Natural killer cell (primary cell): ENCODE measurements at regions not wholly inside any gene's neighbourhood (a gene's known extent, or its start where the extent isn't known, plus 50 kb on each side); places are given as distances from the start of the nearest gene placed in this dataset.

Experiments
- ATAC-seq, 3 donors: fragments of 150-1000 bp in 2 of 3; fragments of 200-7000 bp in 1 of 3; cut with Tn5 transposase; 1 replicate in 1 of 3; 2 replicates in 2 of 3; pipeline ENCODE4 v1.10.0; 2021; ENCODE audit warnings: mild to moderate bottlenecking in 2 of 3, moderate library complexity in 2 of 3
- DNase-seq, 2 donors: peaks; one replicate each; pipeline versions ENCODE4 v3.0.0 to v3.0.0-alpha.2; 2013 to 2021; ENCODE audit warnings: mixed read lengths in 1 of 2
- H3K27ac ChIP-seq: one replicate; pipeline ENCODE4 v1.5.1; 2013; ENCODE audit warnings: mild to moderate bottlenecking, low read length
- H3K27me3 ChIP-seq: one replicate; pipeline ENCODE4 v1.6.1; 2013; ENCODE audit warnings: low read length; ENCODE audit not compliant: control insufficient read depth, insufficient read depth
- H3K36me3 ChIP-seq: one replicate; pipeline ENCODE4 v1.6.1; 2013; ENCODE audit warnings: low read length; ENCODE audit not compliant: control insufficient read depth, insufficient read depth
- H3K4me1 ChIP-seq: one replicate; pipeline ENCODE4 v1.6.1; 2013; ENCODE audit warnings: low read length; ENCODE audit not compliant: control insufficient read depth, insufficient read depth
- H3K4me3 ChIP-seq: one replicate; pipeline ENCODE4 v1.5.1; 2013; ENCODE audit warnings: low read length
- H3K9me3 ChIP-seq: one replicate; pipeline ENCODE4 v1.6.1; 2013; ENCODE audit warnings: low read length; ENCODE audit not compliant: control insufficient read depth, insufficient read depth
- H3K27ac Mint-ChIP-seq, 2 donors: one replicate each; pipeline ENCODE4 v1.8.0; 2022; ENCODE audit warnings: mild to moderate bottlenecking in 2 of 2, mixed read lengths in 2 of 2, moderate library complexity in 1 of 2
- H3K27me3 Mint-ChIP-seq, 2 donors: one replicate each; pipeline ENCODE4 v1.8.0; 2022; ENCODE audit warnings: low read depth in 2 of 2, mixed read lengths in 2 of 2
- H3K36me3 Mint-ChIP-seq: one replicate; pipeline ENCODE4 v1.8.0; 2022; ENCODE audit warnings: mixed read lengths
- H3K4me1 Mint-ChIP-seq, 2 donors: one replicate each; pipeline ENCODE4 v1.8.0; 2022; ENCODE audit warnings: mixed read lengths in 2 of 2
- H3K4me3 Mint-ChIP-seq: one replicate; pipeline ENCODE4 v1.8.0; 2022; ENCODE audit warnings: mild to moderate bottlenecking, moderate library complexity, mixed read lengths
- H3K9me3 Mint-ChIP-seq, 2 donors: one replicate each; pipeline ENCODE4 v1.8.0; 2022; ENCODE audit warnings: mixed read lengths in 2 of 2
- WGBS: methylation state at CpG from one replicate; pipeline ENCODE4 v1.1.7; 2013; ENCODE audit warnings: missing lambda C conversion rate; ENCODE audit not compliant: insufficient coverage; 5-methylcytosine and 5-hydroxymethylcytosine counted together
- intact Hi-C: fragments of 100-400 bp; cut with micrococcal nuclease; formaldehyde crosslinking; loops from one replicate; pipeline ENCODE4 v1.14.2; 2022
- TF ChIP-seq, protein P1 (sequence below): fragments of 200-600 bp; IDR thresholded peaks from one replicate; pipeline ENCODE4 v1.8.0; 2022; ENCODE audit warnings: antibody characterized with exemption

DNA sequence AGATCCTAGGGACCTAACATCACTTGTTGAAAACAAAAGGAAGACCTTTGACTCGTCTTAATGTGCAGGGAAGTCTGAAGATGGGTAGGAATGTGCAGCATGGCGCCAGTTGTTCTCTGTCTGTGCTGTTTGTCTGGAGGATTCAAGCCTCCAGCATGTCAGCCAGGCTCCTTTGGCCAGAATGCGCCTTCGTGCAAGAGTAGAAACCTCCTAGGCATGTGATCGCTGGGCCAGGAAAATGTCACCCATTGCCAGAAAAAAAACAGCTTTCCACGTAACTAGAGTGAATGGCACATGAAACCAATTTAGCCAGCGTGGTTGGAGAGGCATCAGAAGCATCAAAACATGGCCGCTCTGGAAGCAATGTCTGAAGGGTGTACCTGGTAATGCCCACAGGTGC is 132.7 kb downstream of the EDN1 start:
- no peak overlapping the region for H3K27ac Mint-ChIP-seq
- H3K27me3 Mint-ChIP-seq = no peaks in the 10 kb centered on the region
- no peak for ATAC-seq

GRCh38 chr6:12423832-12424231 is 133.7 kb downstream of the EDN1 start:
- TF ChIP-seq, protein P1, sequence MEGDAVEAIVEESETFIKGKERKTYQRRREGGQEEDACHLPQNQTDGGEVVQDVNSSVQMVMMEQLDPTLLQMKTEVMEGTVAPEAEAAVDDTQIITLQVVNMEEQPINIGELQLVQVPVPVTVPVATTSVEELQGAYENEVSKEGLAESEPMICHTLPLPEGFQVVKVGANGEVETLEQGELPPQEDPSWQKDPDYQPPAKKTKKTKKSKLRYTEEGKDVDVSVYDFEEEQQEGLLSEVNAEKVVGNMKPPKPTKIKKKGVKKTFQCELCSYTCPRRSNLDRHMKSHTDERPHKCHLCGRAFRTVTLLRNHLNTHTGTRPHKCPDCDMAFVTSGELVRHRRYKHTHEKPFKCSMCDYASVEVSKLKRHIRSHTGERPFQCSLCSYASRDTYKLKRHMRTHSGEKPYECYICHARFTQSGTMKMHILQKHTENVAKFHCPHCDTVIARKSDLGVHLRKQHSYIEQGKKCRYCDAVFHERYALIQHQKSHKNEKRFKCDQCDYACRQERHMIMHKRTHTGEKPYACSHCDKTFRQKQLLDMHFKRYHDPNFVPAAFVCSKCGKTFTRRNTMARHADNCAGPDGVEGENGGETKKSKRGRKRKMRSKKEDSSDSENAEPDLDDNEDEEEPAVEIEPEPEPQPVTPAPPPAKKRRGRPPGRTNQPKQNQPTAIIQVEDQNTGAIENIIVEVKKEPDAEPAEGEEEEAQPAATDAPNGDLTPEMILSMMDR = no peak
- H3K4me3 ChIP-seq = no peak overlapping the region
- H3K27me3 ChIP-seq = no peaks in the 10 kb centered on the region
- 100% methylated on average over 1 of the region's 1 CpG for WGBS
- Mint-ChIP-seq H3K4me1 (no peaks in the 10 kb centered on the region), H3K27ac (no peak overlapping the region), H3K9me3 (peaks cover 0 to 3% of the 10 kb centered on the region in 2 donors), H3K4me3 (no peak overlapping the region), H3K27me3 (peaks cover 0 to under 1% of the 10 kb centered on the region in 2 donors), H3K36me3 (no peaks in the 10 kb centered on the region)
- intact Hi-C loops = no loop called here
- no peak overlapping the region for H3K27ac ChIP-seq
- DNase-seq (no peak), ATAC-seq (no peak)
- peaks cover 2% of the 10 kb centered on the region for H3K9me3 ChIP-seq
- no peaks in the 10 kb centered on the region for H3K4me1 ChIP-seq
- no peaks in the 10 kb centered on the region for H3K36me3 ChIP-seq

More for the DNA sequence above, 132.7 kb downstream of the EDN1 start:
- no peak overlapping the region for H3K4me3 Mint-ChIP-seq
- H3K9me3 ChIP-seq = peaks cover 2% of the 10 kb centered on the region
- H3K27ac ChIP-seq = no peak overlapping the region
- peaks cover 0 to 3% of the 10 kb centered on the region in 2 donors for H3K9me3 Mint-ChIP-seq
- H3K36me3 Mint-ChIP-seq = no peaks in the 10 kb centered on the region
- H3K27me3 ChIP-seq = no peaks in the 10 kb centered on the region
- 89% methylated on average over 8 of the region's 8 CpGs for WGBS
- no peaks in the 10 kb centered on the region for H3K4me1 Mint-ChIP-seq
- H3K36me3 ChIP-seq = no peaks in the 10 kb centered on the region
- H3K4me3 ChIP-seq = no peak overlapping the region
- TF ChIP-seq, protein P1 = no peak
- no peak for DNase-seq
- no peaks in the 10 kb centered on the region for H3K4me1 ChIP-seq
- intact Hi-C loops = no loop called here

GRCh38 chr6:12426121-12426520 is 136.0 kb downstream of the EDN1 start:
- Histone ChIP-seq H3K36me3 (no peaks in the 10 kb centered on the region), H3K4me1 (no peaks in the 10 kb centered on the region), H3K27me3 (no peaks in the 10 kb centered on the region), H3K4me3 (no peak overlapping the region), H3K9me3 (peaks cover 2% of the 10 kb centered on the region), H3K27ac (no peak overlapping the region)
- H3K27ac Mint-ChIP-seq = no peak overlapping the region
- ATAC-seq (no peak), DNase-seq (no peak)
- intact Hi-C loops = no loop called here
- H3K4me1 Mint-ChIP-seq = no peaks in the 10 kb centered on the region
- 90% methylated on average over 4 of the region's 4 CpGs for WGBS
- no peaks in the 10 kb centered on the region for H3K36me3 Mint-ChIP-seq
- peaks cover 0 to 2% of the 10 kb centered on the region in 2 donors for H3K27me3 Mint-ChIP-seq
- TF ChIP-seq, protein P1 = no peak
- H3K9me3 Mint-ChIP-seq = peaks cover 0 to 2% of the 10 kb centered on the region in 2 donors
- no peak overlapping the region for H3K4me3 Mint-ChIP-seq

- intact Hi-C loops = no loop called here
- WGBS = 83% methylated on average over 1 of the region's 3 CpGs
- Mint-ChIP-seq H3K27me3 (peaks cover 0 to 2% of the 10 kb centered on the region in 2 donors), H3K4me3 (no peak overlapping the region), H3K9me3 (peaks cover 3 to 7% of the 10 kb centered on the region in 2 donors), H3K36me3 (no peaks in the 10 kb centered on the region), H3K27ac (no peak overlapping the region), H3K4me1 (no peaks in the 10 kb centered on the region)
- DNase-seq (no peak), ATAC-seq (no peak)
- Histone ChIP-seq H3K27ac (no peak overlapping the region), H3K36me3 (no peaks in the 10 kb centered on the region), H3K4me1 (no peaks in the 10 kb centered on the region), H3K27me3 (no peaks in the 10 kb centered on the region), H3K9me3 (no peaks in the 10 kb centered on the region), H3K4me3 (no peak overlapping the region)
- TF ChIP-seq, protein P1 = no peak
Observed at GRCh38 chr6:12431023-12431422, 140.9 kb downstream of the EDN1 start.
